SU-DHL-6 (cell line): ENCODE measurements at regions not wholly inside any gene's neighbourhood (a gene's known extent, or its start where the extent isn't known, plus 50 kb on each side); places are given as distances from the start of the nearest gene placed in this dataset.

Source experiments
- H2AFZ ChIP-seq: fragments of 200-600 bp; sonication (generic); 2 replicates; pipeline ENCODE4 v1.6.1; 2014; ENCODE audit warnings: low read depth, mild to moderate bottlenecking, moderate library complexity, mixed read lengths, antibody characterized with exemption, low read length; ENCODE audit not compliant: severe bottlenecking
- H3F3A ChIP-seq: fragments of 200-600 bp; shearing (Covaris generic); 2 replicates; pipeline ENCODE4 v1.6.0; 2016; ENCODE audit warnings: antibody characterized with exemption, mild to moderate bottlenecking; ENCODE audit not compliant: insufficient read depth
- H3K27ac ChIP-seq: fragments of 200-600 bp; sonication (generic); 2 replicates; pipeline ENCODE4 v1.5.1; 2016; ENCODE audit warnings: low read depth, mild to moderate bottlenecking, low read length, moderate library complexity, mixed read lengths
- H3K27me3 ChIP-seq: fragments of 200-600 bp; sonication (generic), shearing (Covaris generic); 2 replicates; pipeline ENCODE4 v1.6.0; 2014; ENCODE audit warnings: mild to moderate bottlenecking, low read length
- H3K36me3 ChIP-seq: fragments of 200-600 bp; sonication (generic); 2 replicates; pipeline ENCODE4 v1.6.1; 2014; ENCODE audit warnings: mild to moderate bottlenecking, low read length, mixed read lengths
- H3K4me2 ChIP-seq: fragments of 300-600, 200-600 bp; shearing (Covaris generic), sonication (generic); 2 replicates; pipeline ENCODE4 v1.6.0; 2014; ENCODE audit warnings: low read length, low read depth, mild to moderate bottlenecking; ENCODE audit not compliant: poor library complexity, severe bottlenecking
- H3K4me3 ChIP-seq: fragments of 200-600 bp; sonication (generic); 2 replicates; pipeline ENCODE4 v1.5.1; 2014; ENCODE audit warnings: antibody characterized with exemption, low read length, mild to moderate bottlenecking, mixed read lengths; ENCODE audit not compliant: insufficient read depth, poor library complexity, severe bottlenecking
- H3K79me2 ChIP-seq: fragments of 200-600 bp; sonication (generic); 2 replicates; pipeline ENCODE4 v1.6.1; 2014; ENCODE audit warnings: mild to moderate bottlenecking, low read length, moderate library complexity; ENCODE audit not compliant: insufficient read depth
- H3K9ac ChIP-seq: fragments of 200-600 bp; sonication (generic); 2 replicates; pipeline ENCODE4 v1.7.0; 2014; ENCODE audit warnings: mild to moderate bottlenecking, low read length
- H3K9me2 ChIP-seq: fragments of 200-600 bp; sonication (generic); replicated peaks from 2 replicates; pipeline ENCODE4 v1.6.1; 2014; ENCODE audit warnings: low read length; ENCODE audit not compliant: insufficient read depth
- H3K9me3 ChIP-seq: fragments of 200-600 bp; sonication (generic); 2 replicates; pipeline ENCODE4 v1.6.1; 2014; ENCODE audit warnings: low read length, mixed read lengths; ENCODE audit not compliant: insufficient read depth
- H4K20me1 ChIP-seq: fragments of 200-600 bp; sonication (generic); 2 replicates; pipeline ENCODE4 v1.6.1; 2014; ENCODE audit warnings: low read depth, mild to moderate bottlenecking, antibody characterized with exemption, low read length, moderate library complexity, mixed read lengths
- CTCF ChIP-seq: fragments of 200-600 bp; sonication (generic); IDR thresholded peaks from one replicate; pipeline ENCODE4 v1.5.1; 2017; ENCODE audit warnings: antibody characterized with exemption, mild to moderate bottlenecking, low read length, moderate library complexity; ENCODE audit not compliant: insufficient read depth, poor library complexity, severe bottlenecking
- EZH2phosphoT487 ChIP-seq: fragments of 200-600 bp; sonication (generic), shearing (Covaris generic); conservative IDR thresholded peaks from 2 replicates; pipeline ENCODE4 v1.6.1; 2018; ENCODE audit warnings: mild to moderate bottlenecking, antibody characterized with exemption, low read length, moderate library complexity, mixed read lengths

GRCh38 chr15:35932531-35932930 lies 386.6 kb upstream of the DPH6 start:
- no peaks in the 10 kb centered on the region for H3K9me3 ChIP-seq
- H3K9me2 ChIP-seq: no peaks in the 10 kb centered on the region; the same call in 1 of the 2 replicates
- no peak overlapping the region for H3K4me2 ChIP-seq
- H3K27me3 ChIP-seq: no peaks in the 10 kb centered on the region
- TF ChIP-seq EZH2phosphoT487 (no peak), CTCF (no peak)
- no peaks in the 10 kb centered on the region for H4K20me1 ChIP-seq
- H2AFZ ChIP-seq: no peak overlapping the region
- no peaks in the 10 kb centered on the region for H3F3A ChIP-seq
- no peaks in the 10 kb centered on the region for H3K36me3 ChIP-seq
- no peak overlapping the region for H3K9ac ChIP-seq
- H3K4me3 ChIP-seq: no peak overlapping the region
- H3K27ac ChIP-seq: no peak overlapping the region
- H3K79me2 ChIP-seq: no peaks in the 10 kb centered on the region

GRCh38 chr15:35933531-35933930 lies 387.6 kb upstream of the DPH6 start:
- Histone ChIP-seq H3K4me3 (no peak overlapping the region), H3K4me2 (no peak overlapping the region), H3K27me3 (no peaks in the 10 kb centered on the region), H3K36me3 (no peaks in the 10 kb centered on the region), H2AFZ (no peak overlapping the region), H3K27ac (no peak overlapping the region), H4K20me1 (no peaks in the 10 kb centered on the region), H3K9me3 (no peaks in the 10 kb centered on the region), H3F3A (no peaks in the 10 kb centered on the region), H3K9me2 (no peaks in the 10 kb centered on the region; the same call in 1 of the 2 replicates), H3K9ac (no peak overlapping the region), H3K79me2 (no peaks in the 10 kb centered on the region)
- TF ChIP-seq EZH2phosphoT487 (no peak), CTCF (no peak)

- Histone ChIP-seq H3K9ac (no peak overlapping the region), H3K9me3 (no peaks in the 10 kb centered on the region), H3K9me2 (no peaks in the 10 kb centered on the region; the same call in 1 of the 2 replicates), H2AFZ (no peak overlapping the region), H3K4me3 (no peak overlapping the region), H3K27ac (no peak overlapping the region), H3K79me2 (no peaks in the 10 kb centered on the region), H4K20me1 (no peaks in the 10 kb centered on the region), H3K4me2 (no peak overlapping the region), H3K36me3 (no peaks in the 10 kb centered on the region), H3F3A (no peaks in the 10 kb centered on the region), H3K27me3 (no peaks in the 10 kb centered on the region)
- TF ChIP-seq EZH2phosphoT487 (no peak), CTCF (no peak)
Measured at GRCh38 chr15:35934383-35935049, 388.6 kb upstream of the DPH6 start.
